ENCODE measurements at regions not wholly inside any gene's neighbourhood (a gene's known extent, or its start where the extent isn't known, plus 50 kb on each side); places are given as distances from the start of the nearest gene placed in this dataset.

GRCh38 chr6:137286368-137286767 is 67.2 kb upstream of the IFNGR1 start:
- TF ChIP-seq, protein P1, sequence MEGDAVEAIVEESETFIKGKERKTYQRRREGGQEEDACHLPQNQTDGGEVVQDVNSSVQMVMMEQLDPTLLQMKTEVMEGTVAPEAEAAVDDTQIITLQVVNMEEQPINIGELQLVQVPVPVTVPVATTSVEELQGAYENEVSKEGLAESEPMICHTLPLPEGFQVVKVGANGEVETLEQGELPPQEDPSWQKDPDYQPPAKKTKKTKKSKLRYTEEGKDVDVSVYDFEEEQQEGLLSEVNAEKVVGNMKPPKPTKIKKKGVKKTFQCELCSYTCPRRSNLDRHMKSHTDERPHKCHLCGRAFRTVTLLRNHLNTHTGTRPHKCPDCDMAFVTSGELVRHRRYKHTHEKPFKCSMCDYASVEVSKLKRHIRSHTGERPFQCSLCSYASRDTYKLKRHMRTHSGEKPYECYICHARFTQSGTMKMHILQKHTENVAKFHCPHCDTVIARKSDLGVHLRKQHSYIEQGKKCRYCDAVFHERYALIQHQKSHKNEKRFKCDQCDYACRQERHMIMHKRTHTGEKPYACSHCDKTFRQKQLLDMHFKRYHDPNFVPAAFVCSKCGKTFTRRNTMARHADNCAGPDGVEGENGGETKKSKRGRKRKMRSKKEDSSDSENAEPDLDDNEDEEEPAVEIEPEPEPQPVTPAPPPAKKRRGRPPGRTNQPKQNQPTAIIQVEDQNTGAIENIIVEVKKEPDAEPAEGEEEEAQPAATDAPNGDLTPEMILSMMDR (conservative IDR thresholded peaks at IDR 0.05; ENCODE audit: low read depth, low read length), result no peak
- no peak for TF ChIP-seq EZH2 (IDR thresholded peaks at IDR 0.05; ENCODE audit: borderline replicate concordance, low read depth, low read length, poor library complexity, severe bottlenecking)
